Hepatocyte (in vitro differentiated cells): ENCODE measurements at regions not wholly inside any gene's neighbourhood (a gene's known extent, or its start where the extent isn't known, plus 50 kb on each side); places are given as distances from the start of the nearest gene placed in this dataset.

Source experiments
- EZH2 ChIP-seq: fragments of 200-600 bp; sonication (generic); IDR thresholded peaks from 2 replicates; pipeline ENCODE4 v1.6.1; 2016; ENCODE audit warnings: antibody characterized with exemption, mild to moderate bottlenecking, borderline replicate concordance
- EZH2phosphoT487 ChIP-seq: fragments of 200-600 bp; sonication (generic); IDR thresholded peaks from one replicate; pipeline ENCODE4 v1.6.1; 2018; ENCODE audit warnings: antibody characterized with exemption, mild to moderate bottlenecking, low read depth, moderate library complexity; ENCODE audit not compliant: unreplicated experiment, severe bottlenecking
- TF ChIP-seq, protein P1 (sequence below): fragments of 200-600 bp; sonication (generic); IDR thresholded peaks from 2 replicates; pipeline ENCODE4 v1.5.1; 2016; ENCODE audit warnings: antibody characterized with exemption, mild to moderate bottlenecking; ENCODE audit not compliant: poor library complexity

DNA sequence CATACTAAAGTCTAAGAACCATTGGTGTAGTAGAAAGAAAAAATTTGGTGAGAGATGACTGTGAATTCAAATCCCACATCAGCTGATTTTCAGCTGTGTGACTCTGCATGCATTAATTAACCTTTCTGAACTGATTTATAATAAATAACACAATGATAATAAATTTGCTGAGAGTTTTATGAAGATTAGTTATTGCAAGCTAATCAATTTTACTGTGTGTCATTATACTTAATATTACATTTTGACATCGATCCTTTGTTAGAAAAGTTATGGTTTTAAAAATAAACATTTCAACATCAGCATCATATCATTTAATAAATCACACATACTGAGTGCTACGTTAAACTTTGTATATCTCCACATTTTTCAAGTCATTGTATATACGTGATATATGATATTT lies 599.7 kb upstream of the MMS22L start:
- TF ChIP-seq, protein P1, sequence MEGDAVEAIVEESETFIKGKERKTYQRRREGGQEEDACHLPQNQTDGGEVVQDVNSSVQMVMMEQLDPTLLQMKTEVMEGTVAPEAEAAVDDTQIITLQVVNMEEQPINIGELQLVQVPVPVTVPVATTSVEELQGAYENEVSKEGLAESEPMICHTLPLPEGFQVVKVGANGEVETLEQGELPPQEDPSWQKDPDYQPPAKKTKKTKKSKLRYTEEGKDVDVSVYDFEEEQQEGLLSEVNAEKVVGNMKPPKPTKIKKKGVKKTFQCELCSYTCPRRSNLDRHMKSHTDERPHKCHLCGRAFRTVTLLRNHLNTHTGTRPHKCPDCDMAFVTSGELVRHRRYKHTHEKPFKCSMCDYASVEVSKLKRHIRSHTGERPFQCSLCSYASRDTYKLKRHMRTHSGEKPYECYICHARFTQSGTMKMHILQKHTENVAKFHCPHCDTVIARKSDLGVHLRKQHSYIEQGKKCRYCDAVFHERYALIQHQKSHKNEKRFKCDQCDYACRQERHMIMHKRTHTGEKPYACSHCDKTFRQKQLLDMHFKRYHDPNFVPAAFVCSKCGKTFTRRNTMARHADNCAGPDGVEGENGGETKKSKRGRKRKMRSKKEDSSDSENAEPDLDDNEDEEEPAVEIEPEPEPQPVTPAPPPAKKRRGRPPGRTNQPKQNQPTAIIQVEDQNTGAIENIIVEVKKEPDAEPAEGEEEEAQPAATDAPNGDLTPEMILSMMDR = no peak
- TF ChIP-seq EZH2 (no peak), EZH2phosphoT487 (no peak)
